ENCODE measurements at regions not wholly inside any gene's neighbourhood (a gene's known extent, or its start where the extent isn't known, plus 50 kb on each side); places are given as distances from the start of the nearest gene placed in this dataset.

GRCh38 chr5:88594441-88594840 is 288.5 kb downstream of the MEF2C start:
- Histone ChIP-seq H3K23ac (ENCODE audit: insufficient read length, low read depth, low read length) (no peak overlapping the region), H4K5ac (ENCODE audit: insufficient read length, low read depth, low read length) (no peak overlapping the region), H3K4ac (ENCODE audit: low read depth, low read length) (no peak overlapping the region), H2AFZ (ENCODE audit: low read length) (no peak overlapping the region), H4K91ac (ENCODE audit: insufficient read length, low read depth, low read length) (no peak overlapping the region), H2BK12ac (ENCODE audit: insufficient read length, low read depth, low read length) (no peak overlapping the region), H3K23me2 (ENCODE audit: insufficient read length, low read depth, low read length, poor library complexity, severe bottlenecking) (no peaks in the 10 kb centered on the region), H3K9ac (ENCODE audit: extremely low read depth, insufficient read length, low read length) (no peak overlapping the region), H2BK15ac (ENCODE audit: low read depth, low read length) (no peak overlapping the region), H2AK5ac (ENCODE audit: insufficient read length, low read length) (no peak overlapping the region), H2BK5ac (ENCODE audit: insufficient read length, low read length) (no peak overlapping the region), H3K79me2 (ENCODE audit: insufficient read depth, low read length) (no peaks in the 10 kb centered on the region), H3K4me2 (ENCODE audit: insufficient read depth, insufficient read length, low read length) (no peak overlapping the region), H4K8ac (replicated peaks; ENCODE audit: insufficient read length, low read depth, low read length) (no peak overlapping the region), H2BK120ac (ENCODE audit: low read depth, low read length, poor library complexity, severe bottlenecking) (no peak overlapping the region), H3K18ac (ENCODE audit: insufficient read length, low read depth, low read length) (no peak overlapping the region), H3K14ac (ENCODE audit: insufficient read depth, low read length) (no peak overlapping the region), H3K9me3 (ENCODE audit: control insufficient read depth, low read depth, low read length) (no peaks in the 10 kb centered on the region), H3K27me3 (ENCODE audit: insufficient read depth, low read length) (no peaks in the 10 kb centered on the region), H3K4me1 (ENCODE audit: insufficient read depth, low read length) (no peaks in the 10 kb centered on the region), H3T11ph (ENCODE audit: low read length) (no peak overlapping the region), H4K20me1 (ENCODE audit: control insufficient read depth, insufficient read depth, insufficient read length) (no peaks in the 10 kb centered on the region), H3K27ac (ENCODE audit: insufficient read length, low read depth, low read length) (no peak overlapping the region), H3K79me1 (ENCODE audit: insufficient read depth, low read depth, low read length, poor library complexity, severe bottlenecking) (no peaks in the 10 kb centered on the region), H3K56ac (ENCODE audit: insufficient read length, low read depth, low read length) (no peak overlapping the region), H2BK20ac (ENCODE audit: low read depth, low read length, poor library complexity, severe bottlenecking) (no peak overlapping the region)
- no peaks in the 10 kb centered on the region for H3K27me3 Mint-ChIP-seq (ENCODE audit: low read depth)
- peaks cover 0 to 1% (median 0%) of the 10 kb centered on the region in 3 experiments; a peak in 2 of 7 replicates for H3K36me3 Mint-ChIP-seq (ENCODE audit: insufficient read depth in 1 of 3, low read depth in 3 of 3)
- H3K4me1 Mint-ChIP-seq = no peaks in the 10 kb centered on the region
- DNase-seq = no peak
- H3K4me3 Mint-ChIP-seq = no peak overlapping the region
- no peak overlapping the region for H3K27ac Mint-ChIP-seq
- no CpG with 5 or more reads among the region's 1 CpG for WGBS (ENCODE audit: extremely low coverage, insufficient read length, low lambda C conversion rate)
- H3K9me3 Mint-ChIP-seq = peaks cover 0 to 2% of the 10 kb centered on the region in 2 experiments; a peak in 2 of 5 replicates
- no peak for TF ChIP-seq CTCF (conservative IDR thresholded peaks at IDR 0.05)
